DOHH2 (cell line): ENCODE measurements at regions not wholly inside any gene's neighbourhood (a gene's known extent, or its start where the extent isn't known, plus 50 kb on each side); places are given as distances from the start of the nearest gene placed in this dataset.

Source experiments
- H3F3A ChIP-seq: fragments of 200-600 bp; sonication (generic), shearing (Covaris generic); 2 replicates; pipeline ENCODE4 v1.6.0; 2016; ENCODE audit warnings: antibody characterized with exemption, mild to moderate bottlenecking; ENCODE audit not compliant: control insufficient read depth, insufficient read depth
- H3K27ac ChIP-seq: fragments of 200-600 bp; sonication (generic); 2 replicates; pipeline ENCODE4 v1.5.1; 2014; ENCODE audit warnings: low read depth, mild to moderate bottlenecking, low read length, moderate library complexity
- H3K27me3 ChIP-seq: fragments of 200-600 bp; sonication (generic); 2 replicates; pipeline ENCODE4 v1.6.1; 2014; ENCODE audit warnings: mild to moderate bottlenecking, low read length, mixed read lengths; ENCODE audit not compliant: control insufficient read depth
- H3K36me3 ChIP-seq: fragments of 200-600 bp; sonication (generic); 2 replicates; pipeline ENCODE4 v1.6.1; 2014; ENCODE audit warnings: mild to moderate bottlenecking, low read length, moderate library complexity, mixed read lengths; ENCODE audit not compliant: control insufficient read depth
- H3K4me1 ChIP-seq: fragments of 200-600 bp; sonication (generic); 2 replicates; pipeline ENCODE4 v1.6.1; 2014; ENCODE audit warnings: mild to moderate bottlenecking, low read length, mixed read lengths; ENCODE audit not compliant: control insufficient read depth
- H3K4me2 ChIP-seq: fragments of 200-600 bp; sonication (generic); 2 replicates; pipeline ENCODE4 v1.6.0; 2014; ENCODE audit warnings: mild to moderate bottlenecking, low read length, moderate library complexity
- H3K4me3 ChIP-seq: fragments of 200-600 bp; sonication (generic); 2 replicates; pipeline ENCODE4 v1.5.1; 2014; ENCODE audit warnings: mild to moderate bottlenecking, low read length, mixed read lengths
- H3K79me2 ChIP-seq: fragments of 200-600 bp; sonication (generic); 2 replicates; pipeline ENCODE4 v1.6.1; 2014; ENCODE audit warnings: mild to moderate bottlenecking, low read length, mixed read lengths; ENCODE audit not compliant: control insufficient read depth
- H3K9me2 ChIP-seq: fragments of 200-600 bp; sonication (generic); replicated peaks from 2 replicates; pipeline ENCODE4 v1.6.1; 2014; ENCODE audit warnings: mild to moderate bottlenecking, low read length, mixed read lengths; ENCODE audit not compliant: control insufficient read depth
- H3K9me3 ChIP-seq: fragments of 200-600 bp; sonication (generic); 2 replicates; pipeline ENCODE4 v1.6.1; 2014; ENCODE audit warnings: antibody characterized with exemption, low read length, mixed read lengths; ENCODE audit not compliant: control insufficient read depth, insufficient read depth
- H4K20me1 ChIP-seq: fragments of 200-600 bp; sonication (generic); 2 replicates; pipeline ENCODE4 v1.6.0; 2014; ENCODE audit warnings: low read depth, mild to moderate bottlenecking, antibody characterized with exemption, low read length, moderate library complexity; ENCODE audit not compliant: control insufficient read depth, insufficient read depth
- CTCF ChIP-seq: fragments of 200-600 bp; sonication (generic); IDR thresholded peaks from one replicate; pipeline ENCODE4 v1.5.1; 2014; ENCODE audit warnings: antibody characterized with exemption, mild to moderate bottlenecking, low read depth, low read length; ENCODE audit not compliant: poor library complexity, severe bottlenecking
- EZH2phosphoT487 ChIP-seq: fragments of 200-600 bp; sonication (generic); IDR thresholded peaks from 2 replicates; pipeline ENCODE4 v1.6.1; 2017; ENCODE audit warnings: borderline replicate concordance, mild to moderate bottlenecking, antibody characterized with exemption, low read length, moderate library complexity, mixed read lengths

GRCh38 chr7:121446526-121446925, 50.4 kb upstream of the FAM3C start:
- Histone ChIP-seq H3K27me3 (no peaks in the 10 kb centered on the region), H3K36me3 (no peaks in the 10 kb centered on the region), H3K9me3 (no peaks in the 10 kb centered on the region), H3K9me2 (no peaks in the 10 kb centered on the region), H3K4me2 (no peak overlapping the region), H3K27ac (no peak overlapping the region), H3K4me1 (peaks cover 9% of the 10 kb centered on the region), H3K79me2 (no peaks in the 10 kb centered on the region), H3F3A (no peaks in the 10 kb centered on the region), H4K20me1 (no peaks in the 10 kb centered on the region), H3K4me3 (no peak overlapping the region)
- TF ChIP-seq EZH2phosphoT487 (no peak), CTCF (no peak)
